KOPT-K1 (cell line): ENCODE measurements at regions not wholly inside any gene's neighbourhood (a gene's known extent, or its start where the extent isn't known, plus 50 kb on each side); places are given as distances from the start of the nearest gene placed in this dataset.

Source experiments
- H3K27ac ChIP-seq: fragments of 200-600 bp; sonication (generic); 2 replicates; pipeline ENCODE4 v1.5.1; 2016; ENCODE audit warnings: antibody characterized with exemption, mild to moderate bottlenecking, low read depth, low read length; ENCODE audit not compliant: poor library complexity, severe bottlenecking
- H3K36me3 ChIP-seq: fragments of 200-600 bp; sonication (generic); 2 replicates; pipeline ENCODE4 v1.5.1; 2017; ENCODE audit warnings: antibody characterized with exemption, mild to moderate bottlenecking, low read length, moderate library complexity; ENCODE audit not compliant: insufficient read depth
- H3K9me3 ChIP-seq: fragments of 200-600 bp; sonication (generic); 2 replicates; pipeline ENCODE4 v1.5.1; 2017; ENCODE audit warnings: antibody characterized with exemption, low read length, mild to moderate bottlenecking; ENCODE audit not compliant: insufficient read depth, poor library complexity, severe bottlenecking

DNA sequence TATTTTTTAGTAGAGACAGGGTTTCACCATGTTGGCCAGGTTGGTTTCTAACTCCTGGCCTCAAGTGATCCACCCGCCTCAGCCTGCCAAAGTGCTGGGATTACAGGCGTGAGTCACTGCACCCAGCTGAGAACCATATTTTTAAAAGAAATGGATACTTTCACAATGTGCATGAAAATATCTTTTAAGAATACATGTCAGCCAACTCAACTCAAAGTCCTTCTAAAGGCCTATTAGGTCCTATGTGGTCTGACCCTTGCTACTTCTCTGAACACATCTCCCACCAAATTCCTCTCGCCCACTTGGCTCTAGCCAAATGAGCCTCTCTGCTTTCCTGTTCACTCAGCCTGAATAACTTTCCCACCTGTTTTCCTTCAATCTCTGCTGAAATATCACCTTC lies 119.6 kb downstream of the MTX2 start:
- Histone ChIP-seq H3K36me3 (no peaks in the 10 kb centered on the region), H3K9me3 (no peaks in the 10 kb centered on the region), H3K27ac (no peak overlapping the region)

- no peak overlapping the region for H3K27ac ChIP-seq
- no peaks in the 10 kb centered on the region for H3K36me3 ChIP-seq
- H3K9me3 ChIP-seq, result no peaks in the 10 kb centered on the region
Measured at GRCh38 chr2:176390276-176391147, 121.3 kb downstream of the MTX2 start.

GRCh38 chr2:176391148-176391419 lies 121.8 kb downstream of the MTX2 start:
- H3K36me3 ChIP-seq, result no peaks in the 10 kb centered on the region
- no peaks in the 10 kb centered on the region for H3K9me3 ChIP-seq
- no peak overlapping the region for H3K27ac ChIP-seq

- Histone ChIP-seq H3K27ac (no peak overlapping the region), H3K36me3 (no peaks in the 10 kb centered on the region), H3K9me3 (no peaks in the 10 kb centered on the region)
Measured at GRCh38 chr2:176392249-176392648, 123.0 kb downstream of the MTX2 start.

DNA sequence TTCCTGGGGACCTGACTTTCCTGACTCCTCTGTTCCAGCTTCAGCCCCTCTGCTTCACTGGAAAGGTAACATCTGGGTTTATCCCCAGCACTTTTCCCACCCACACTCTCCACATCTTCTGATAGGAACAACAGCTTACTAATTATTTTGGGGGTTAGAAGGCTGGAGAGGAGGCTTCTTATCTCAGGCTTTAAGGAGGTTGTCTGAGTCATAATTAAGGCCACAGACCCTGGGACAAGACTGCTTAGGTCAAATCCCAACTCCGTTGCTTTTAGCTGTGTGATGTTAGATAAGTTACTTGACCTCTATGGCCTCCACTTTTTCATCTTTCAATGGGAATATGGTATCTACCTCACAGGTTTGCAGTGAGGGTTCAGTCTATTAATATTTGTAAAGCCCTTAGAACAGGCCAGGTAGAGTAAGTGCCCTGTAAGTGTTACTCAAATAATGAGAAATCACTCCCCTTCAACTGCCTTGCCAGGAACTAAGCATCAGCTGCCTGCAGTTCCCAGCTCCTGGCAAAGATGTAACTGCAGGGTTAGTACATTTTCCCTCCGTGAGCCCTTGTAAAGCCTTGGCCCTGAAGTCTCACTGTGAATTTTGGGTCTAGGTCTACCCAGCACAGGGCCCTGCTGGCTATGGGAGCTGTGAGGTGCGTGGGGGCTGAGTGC lies 123.6 kb downstream of the MTX2 start:
- Histone ChIP-seq H3K27ac (no peak overlapping the region), H3K9me3 (no peaks in the 10 kb centered on the region), H3K36me3 (no peaks in the 10 kb centered on the region)

- H3K36me3 ChIP-seq, result no peaks in the 10 kb centered on the region
- H3K27ac ChIP-seq, result no peak overlapping the region
Measured at GRCh38 chr2:176395273-176395854, 126.1 kb downstream of the MTX2 start.

GRCh38 chr2:176398243-176399073 lies 129.2 kb downstream of the MTX2 start:
- H3K27ac ChIP-seq, result no peak overlapping the region
- H3K9me3 ChIP-seq, result no peaks in the 10 kb centered on the region
- no peaks in the 10 kb centered on the region for H3K36me3 ChIP-seq

More at GRCh38 chr2:176395273-176395854, 126.1 kb downstream of the MTX2 start:
- no peaks in the 10 kb centered on the region for H3K9me3 ChIP-seq

- Histone ChIP-seq H3K9me3 (no peaks in the 10 kb centered on the region), H3K27ac (no peak overlapping the region), H3K36me3 (no peaks in the 10 kb centered on the region)
Measured at GRCh38 chr2:176399074-176399598, 129.9 kb downstream of the MTX2 start.

DNA sequence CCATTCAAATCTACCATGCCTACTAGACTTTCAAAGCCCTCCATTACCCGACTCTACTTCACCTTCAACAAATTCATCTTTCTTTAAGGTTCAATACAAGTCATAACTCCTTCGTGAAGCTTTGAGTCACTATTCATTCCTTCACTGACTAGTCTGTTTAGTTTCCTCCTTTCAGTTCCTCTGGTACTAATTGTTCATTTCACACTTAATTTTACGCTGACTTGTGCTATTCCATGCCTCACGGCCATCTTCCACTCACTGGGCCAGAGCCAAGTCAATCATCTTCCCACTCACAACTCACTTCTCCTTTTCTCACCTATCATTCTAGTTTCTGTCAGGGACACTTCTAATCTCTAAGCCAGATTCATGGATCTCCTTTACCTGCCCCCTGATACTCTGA lies 136.2 kb downstream of the MTX2 start:
- Histone ChIP-seq H3K36me3 (no peaks in the 10 kb centered on the region), H3K9me3 (no peaks in the 10 kb centered on the region), H3K27ac (no peak overlapping the region)

- no peaks in the 10 kb centered on the region for H3K36me3 ChIP-seq
- no peak overlapping the region for H3K27ac ChIP-seq
- H3K9me3 ChIP-seq, result no peaks in the 10 kb centered on the region
Measured at GRCh38 chr2:176407706-176408105, 138.5 kb downstream of the MTX2 start.

GRCh38 chr2:176409671-176410070 lies 140.4 kb downstream of the MTX2 start:
- H3K36me3 ChIP-seq, result no peaks in the 10 kb centered on the region
- H3K9me3 ChIP-seq, result no peaks in the 10 kb centered on the region

GRCh38 chr2:176412136-176412535 lies 142.9 kb downstream of the MTX2 start:
- Histone ChIP-seq H3K36me3 (no peaks in the 10 kb centered on the region), H3K27ac (no peak overlapping the region), H3K9me3 (no peaks in the 10 kb centered on the region)

More at GRCh38 chr2:176409671-176410070, 140.4 kb downstream of the MTX2 start:
- H3K27ac ChIP-seq, result no peak overlapping the region

- Histone ChIP-seq H3K27ac (no peak overlapping the region), H3K36me3 (no peaks in the 10 kb centered on the region), H3K9me3 (no peaks in the 10 kb centered on the region)
Measured at GRCh38 chr2:176413786-176414185, 144.5 kb downstream of the MTX2 start.

- no peaks in the 10 kb centered on the region for H3K9me3 ChIP-seq
- no peak overlapping the region for H3K27ac ChIP-seq
- no peaks in the 10 kb centered on the region for H3K36me3 ChIP-seq
Measured at GRCh38 chr2:176414641-176415040, 145.4 kb downstream of the MTX2 start.
